Gastrocnemius medialis (tissue), 4 donors: ENCODE measurements at regions not wholly inside any gene's neighbourhood (a gene's known extent, or its start where the extent isn't known, plus 50 kb on each side); places are given as distances from the start of the nearest gene placed in this dataset.

Source experiments
- ATAC-seq, 2 donors: fragments of 150-250 bp; one replicate each; pipeline ENCODE4 v1.9.1; 2016
- DNase-seq, 2 donors: peaks; one replicate each; pipeline ENCODE4 v3.0.0-alpha.2; 2019
- H3K27ac ChIP-seq, 4 donors: fragments of 200-600 bp; sonication (generic); 1 replicate in 1 of 4; 2 replicates in 3 of 4; pipeline ENCODE4 v1.5.1; 2016 to 2018; ENCODE audit warnings: mild to moderate bottlenecking in 2 of 4, moderate library complexity in 1 of 4
- H3K27me3 ChIP-seq, 3 donors: fragments of 200-600 bp; sonication (generic) in 2 of 3; 1 replicate in 1 of 3; 2 replicates in 2 of 3; pipeline versions ENCODE4 v1.5.1 to v1.6.0; 2016 to 2019; ENCODE audit warnings: mild to moderate bottlenecking in 1 of 3, moderate library complexity in 1 of 3
- H3K36me3 ChIP-seq, 2 donors: fragments of 200-600 bp; sonication (generic) in 1 of 2; one replicate each; pipeline ENCODE4 v1.5.1; 2017 to 2018
- H3K4me1 ChIP-seq, 2 donors: fragments of 200-600 bp; sonication (generic) in 1 of 2; one replicate each; pipeline ENCODE4 v1.5.1; 2016 to 2017; ENCODE audit warnings: mild to moderate bottlenecking in 2 of 2
- H3K4me3 ChIP-seq, 4 donors: fragments of 200-600 bp; sonication (generic) in 3 of 4; 1 replicate in 1 of 4; 2 replicates in 3 of 4; pipeline ENCODE4 v1.5.1; 2016 to 2019; ENCODE audit warnings: mild to moderate bottlenecking in 2 of 4
- H3K9me3 ChIP-seq, 3 donors: fragments of 200-600 bp; sonication (generic) in 2 of 3; 1 replicate in 1 of 3; 2 replicates in 2 of 3; pipeline ENCODE4 v1.5.1; 2016 to 2019
- CTCF ChIP-seq, 5 experiments: fragments of 450-650 bp in 3 of 5; fragments of 200-600 bp in 2 of 5; sonication (generic) in 2 of 5; IDR thresholded peaks in 4 of 5; conservative IDR thresholded peaks in 1 of 5; 1 replicate in 4 of 5; 2 replicates in 1 of 5; pipeline ENCODE4 v1.5.1; 2016 to 2019; ENCODE audit warnings: antibody characterized with exemption in 5 of 5, mild to moderate bottlenecking in 3 of 5, moderate library complexity in 3 of 5
- POLR2A ChIP-seq, 2 donors: fragments of 450-650 bp; IDR thresholded peaks; one replicate each; pipeline ENCODE4 v1.6.1; 2017; ENCODE audit warnings: antibody characterized with exemption in 2 of 2, mild to moderate bottlenecking in 2 of 2, moderate library complexity in 2 of 2
- in situ Hi-C, 4 donors: fragments of 200-750 bp; cut with MboI; loops; one replicate each; pipeline versions ENCODE4 v1.15.0 to v1.8.0; 2017; ENCODE audit warnings: low sequenced_read_pairs in 4 of 4
- intact Hi-C: fragments of 100-400 bp; cut with DNase I; formaldehyde crosslinking; loops from one replicate; pipeline ENCODE4 v1.15.1; 2023; ENCODE audit warnings: low total_unique reads

- intact Hi-C loops: no loop called here
- Histone ChIP-seq H3K4me3 (no peak overlapping the region), H3K36me3 (no peaks in the 10 kb centered on the region), H3K27ac (no peak overlapping the region), H3K27me3 (no peaks in the 10 kb centered on the region), H3K9me3 (no peaks in the 10 kb centered on the region), H3K4me1 (no peaks in the 10 kb centered on the region)
- ATAC-seq (no peak), DNase-seq (no peak)
- no peak for TF ChIP-seq POLR2A (IDR thresholded peaks at IDR 0.05)
- no peak for TF ChIP-seq CTCF (IDR thresholded peaks at IDR 0.05 in 4 of 5, conservative IDR thresholded peaks at IDR 0.05 in 1 of 5)
- in situ Hi-C loops: no loop called here
These were observed 380.6 kb upstream of the NXPH2 start for GRCh38 chr2:139160836-139161235.

DNA sequence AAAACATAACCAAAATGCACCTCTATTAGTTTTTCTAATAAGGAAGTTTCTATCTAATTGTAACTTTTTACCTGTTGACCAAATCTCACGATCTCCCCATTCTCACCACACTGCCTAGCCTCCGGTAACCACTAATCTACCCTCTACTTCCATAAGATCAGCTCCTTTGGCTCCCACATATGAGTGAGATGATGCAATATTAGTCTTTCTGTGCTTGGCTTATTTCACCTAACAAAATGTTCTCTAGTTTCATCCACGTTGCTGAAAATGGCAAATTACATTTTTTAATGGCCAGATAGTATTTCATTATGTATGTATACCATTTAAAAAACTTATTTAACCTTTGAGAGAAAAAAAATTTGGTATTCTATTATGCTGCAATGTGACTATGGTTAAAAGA is 379.0 kb upstream of the NXPH2 start:
- intact Hi-C loops: no loop called here
- no peak for DNase-seq
- Histone ChIP-seq H3K4me3 (no peak overlapping the region), H3K27ac (no peak overlapping the region), H3K36me3 (no peaks in the 10 kb centered on the region), H3K9me3 (no peaks in the 10 kb centered on the region), H3K27me3 (no peaks in the 10 kb centered on the region), H3K4me1 (no peaks in the 10 kb centered on the region)
- TF ChIP-seq CTCF (IDR thresholded peaks at IDR 0.05 in 4 of 5, conservative IDR thresholded peaks at IDR 0.05 in 1 of 5): no peak
- no peak for TF ChIP-seq POLR2A (IDR thresholded peaks at IDR 0.05)
- in situ Hi-C loops: no loop called here
- ATAC-seq: no peak

DNA sequence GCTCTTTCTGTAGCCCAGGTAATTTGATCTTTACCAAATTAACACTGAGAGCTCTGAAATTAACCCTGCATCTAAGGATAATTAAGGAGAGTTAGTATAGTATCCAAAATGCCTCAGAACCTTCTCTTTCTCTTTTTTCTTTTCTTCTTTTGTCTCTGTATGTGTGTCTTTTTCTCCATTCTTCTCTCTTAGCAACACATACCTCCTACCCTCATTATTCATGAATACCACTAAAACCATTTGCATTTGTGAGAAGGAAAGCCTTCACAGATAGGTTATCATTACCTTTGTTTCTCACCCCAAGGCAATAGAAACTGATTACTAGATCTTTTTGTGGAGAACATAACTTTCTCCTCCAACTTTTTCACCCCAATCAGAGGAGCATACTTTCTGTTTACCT is 376.5 kb upstream of the NXPH2 start:
- Histone ChIP-seq H3K27me3 (no peaks in the 10 kb centered on the region), H3K4me1 (no peaks in the 10 kb centered on the region), H3K9me3 (no peaks in the 10 kb centered on the region), H3K27ac (no peak overlapping the region), H3K36me3 (no peaks in the 10 kb centered on the region), H3K4me3 (no peak overlapping the region)
- intact Hi-C loops (no loop called here), in situ Hi-C loops (no loop called here)
- TF ChIP-seq CTCF (IDR thresholded peaks at IDR 0.05 in 4 of 5, conservative IDR thresholded peaks at IDR 0.05 in 1 of 5) (no peak), POLR2A (IDR thresholded peaks at IDR 0.05) (no peak)
- ATAC-seq (no peak), DNase-seq (no peak)

DNA sequence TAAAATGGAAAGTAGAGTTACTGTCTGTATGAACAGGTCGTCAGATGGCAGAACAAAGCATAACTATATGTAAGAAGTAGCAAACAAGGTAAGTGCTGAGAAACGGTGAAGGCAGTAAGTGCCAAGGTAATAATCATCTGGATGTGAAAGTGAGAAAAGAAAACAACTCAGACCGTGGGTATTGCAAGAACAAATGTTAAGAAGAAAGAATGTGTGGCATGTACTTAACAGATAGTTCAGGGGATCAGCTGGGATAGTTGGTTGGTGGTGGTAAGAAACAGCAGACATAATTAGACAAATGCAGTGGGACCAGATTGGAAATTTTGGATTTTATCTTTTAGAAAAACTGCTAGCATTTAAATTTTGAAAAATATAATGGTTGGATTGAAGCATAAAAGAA is 375.8 kb upstream of the NXPH2 start:
- H3K4me3 ChIP-seq: no peak overlapping the region
- TF ChIP-seq POLR2A (IDR thresholded peaks at IDR 0.05) (no peak), CTCF (IDR thresholded peaks at IDR 0.05 in 4 of 5, conservative IDR thresholded peaks at IDR 0.05 in 1 of 5) (no peak)
- H3K27me3 ChIP-seq: no peaks in the 10 kb centered on the region
- no peak for DNase-seq
- in situ Hi-C loops: no loop called here
- intact Hi-C loops: no loop called here
- no peaks in the 10 kb centered on the region for H3K9me3 ChIP-seq
- H3K36me3 ChIP-seq: no peaks in the 10 kb centered on the region
- ATAC-seq: no peak
- no peak overlapping the region for H3K27ac ChIP-seq
- H3K4me1 ChIP-seq: no peaks in the 10 kb centered on the region

GRCh38 chr2:139142252-139142880 is 362.2 kb upstream of the NXPH2 start:
- ATAC-seq (no peak), DNase-seq (no peak)
- Histone ChIP-seq H3K4me1 (no peaks in the 10 kb centered on the region), H3K9me3 (no peaks in the 10 kb centered on the region), H3K27me3 (no peaks in the 10 kb centered on the region), H3K27ac (no peak overlapping the region), H3K36me3 (no peaks in the 10 kb centered on the region), H3K4me3 (no peak overlapping the region)
- intact Hi-C loops: no loop called here
- in situ Hi-C loops: no loop called here
- no peak for TF ChIP-seq POLR2A (IDR thresholded peaks at IDR 0.05)
- TF ChIP-seq CTCF (IDR thresholded peaks at IDR 0.05 in 4 of 5, conservative IDR thresholded peaks at IDR 0.05 in 1 of 5): no peak
